Stimulated activated naive CD4-positive, alpha-beta T cell treated with Interleukin-2 at 50 U/mL for 16 hours (primary cell): ENCODE measurements at regions not wholly inside any gene's neighbourhood (a gene's known extent, or its start where the extent isn't known, plus 50 kb on each side); places are given as distances from the start of the nearest gene placed in this dataset.

Experiments used
- DNase-seq: peaks from one replicate; lab custom pipeline; 2025; lab: John Stamatoyannopoulos, UW

GRCh38 chr3:5304789-5305683 lies 117.5 kb downstream of the EDEM1 start:
- no peak for DNase-seq

- no peak for DNase-seq
Observed at GRCh38 chr3:5305684-5305989, 118.1 kb downstream of the EDEM1 start.

GRCh38 chr3:5309171-5309570 lies 121.7 kb downstream of the EDEM1 start:
- no peak for DNase-seq

GRCh38 chr3:5309602-5310001 lies 122.1 kb downstream of the EDEM1 start:
- DNase-seq, result no peak

- no peak for DNase-seq
Observed at GRCh38 chr3:5310509-5310908, 123.0 kb downstream of the EDEM1 start.

- no peak for DNase-seq
Observed at GRCh38 chr3:5312290-5312689, 124.8 kb downstream of the EDEM1 start.

GRCh38 chr3:5314897-5315296 lies 127.4 kb downstream of the EDEM1 start:
- no peak for DNase-seq

GRCh38 chr3:5317557-5317956 lies 130.1 kb downstream of the EDEM1 start:
- no peak for DNase-seq

GRCh38 chr3:5319454-5319853 lies 131.9 kb downstream of the EDEM1 start:
- no peak for DNase-seq

GRCh38 chr3:5321666-5322340 lies 134.3 kb downstream of the EDEM1 start:
- no peak for DNase-seq

GRCh38 chr3:5324780-5325179 lies 137.3 kb downstream of the EDEM1 start:
- no peak for DNase-seq

GRCh38 chr3:5330152-5330810 lies 142.8 kb downstream of the EDEM1 start:
- peak; percentile 8 for DNase-seq

- DNase-seq, result no peak
Observed at GRCh38 chr3:5331567-5332269, 144.2 kb downstream of the EDEM1 start.

GRCh38 chr3:5332270-5332956 lies 144.9 kb downstream of the EDEM1 start:
- no peak for DNase-seq

GRCh38 chr3:5339967-5340535 lies 152.5 kb downstream of the EDEM1 start:
- no peak for DNase-seq

- DNase-seq, result no peak
Observed at GRCh38 chr3:5341610-5342009, 154.1 kb downstream of the EDEM1 start.

GRCh38 chr3:5343459-5343858 lies 156.0 kb downstream of the EDEM1 start:
- DNase-seq, result no peak

GRCh38 chr3:5344707-5345106 lies 157.2 kb downstream of the EDEM1 start:
- no peak for DNase-seq

GRCh38 chr3:5347486-5347885 lies 160.0 kb downstream of the EDEM1 start:
- no peak for DNase-seq

GRCh38 chr3:5348229-5348902 lies 160.9 kb downstream of the EDEM1 start:
- no peak for DNase-seq

- DNase-seq, result no peak
Observed at GRCh38 chr3:5349343-5349742, 161.8 kb downstream of the EDEM1 start.
